H1 (cell line): ENCODE measurements at regions not wholly inside any gene's neighbourhood (a gene's known extent, or its start where the extent isn't known, plus 50 kb on each side); places are given as distances from the start of the nearest gene placed in this dataset.

Experiments used
- BRCA1 ChIP-seq: IDR thresholded peaks from 2 replicates; pipeline ENCODE4 v1.6.1; 2012; ENCODE audit warnings: low read depth, low read length, improper control_type of control experiment
- EZH2 ChIP-seq: fragments of 200-600 bp; sonication (generic); IDR thresholded peaks from 2 replicates; pipeline ENCODE4 v1.7.1; 2012; ENCODE audit warnings: low read depth, mild to moderate bottlenecking, moderate library complexity, low read length, inconsistent platforms; ENCODE audit not compliant: severe bottlenecking
- HDAC2 ChIP-seq, 2 experiments: fragments of 300-600 bp in 1 of 2; sonication (generic) in 1 of 2; IDR thresholded peaks; 2 replicates each; pipeline ENCODE4 v1.6.1; 2011 to 2012; ENCODE audit warnings: low read depth in 2 of 2, low read length in 2 of 2, mild to moderate bottlenecking in 2 of 2, moderate library complexity in 2 of 2, borderline replicate concordance in 1 of 2, inconsistent platforms in 1 of 2
- MAFK ChIP-seq: IDR thresholded peaks from 2 replicates; pipeline ENCODE4 v1.6.1; 2012; ENCODE audit warnings: low read depth, mild to moderate bottlenecking, improper control_type of control experiment, low read length
- NANOG ChIP-seq: IDR thresholded peaks from 2 replicates; pipeline ENCODE4 v1.6.1; 2011; ENCODE audit warnings: low read length, low read depth, mild to moderate bottlenecking, inconsistent platforms; ENCODE audit not compliant: insufficient read depth, poor library complexity, severe bottlenecking
- POLR2A ChIP-seq, 2 experiments: IDR thresholded peaks; 1 replicate in 1 of 2; 2 replicates in 1 of 2; pipeline ENCODE4 v1.6.1; 2011; ENCODE audit warnings: low read depth in 2 of 2, low read length in 2 of 2, mild to moderate bottlenecking in 2 of 2; ENCODE audit errors: control extremely low read depth in 1 of 2
- SAP30 ChIP-seq: fragments of 300-600 bp; sonication (generic); IDR thresholded peaks from 2 replicates; pipeline ENCODE4 v1.7.1; 2012; ENCODE audit warnings: low read length, moderate library complexity, mild to moderate bottlenecking, inconsistent platforms; ENCODE audit not compliant: insufficient read depth, insufficient replicate concordance
- SP4 ChIP-seq: IDR thresholded peaks from 2 replicates; pipeline ENCODE4 v1.6.1; 2012; ENCODE audit warnings: low read length, inconsistent platforms
- ZNF274 ChIP-seq: IDR thresholded peaks from 2 replicates; pipeline ENCODE4 v1.7.0; 2012; ENCODE audit warnings: low read length, borderline replicate concordance; ENCODE audit errors: extremely low read depth
- TF ChIP-seq, protein P1 (sequence below): fragments of 300-600 bp; sonication (generic); IDR thresholded peaks from 2 replicates; pipeline ENCODE4 v1.7.1; 2012; ENCODE audit warnings: low read length, moderate library complexity, mild to moderate bottlenecking, inconsistent platforms; ENCODE audit not compliant: insufficient replicate concordance
- TF ChIP-seq, protein P2 (sequence below): IDR thresholded peaks from 2 replicates; pipeline ENCODE4 v1.6.1; 2011; ENCODE audit warnings: low read length, improper control_type of control experiment

DNA sequence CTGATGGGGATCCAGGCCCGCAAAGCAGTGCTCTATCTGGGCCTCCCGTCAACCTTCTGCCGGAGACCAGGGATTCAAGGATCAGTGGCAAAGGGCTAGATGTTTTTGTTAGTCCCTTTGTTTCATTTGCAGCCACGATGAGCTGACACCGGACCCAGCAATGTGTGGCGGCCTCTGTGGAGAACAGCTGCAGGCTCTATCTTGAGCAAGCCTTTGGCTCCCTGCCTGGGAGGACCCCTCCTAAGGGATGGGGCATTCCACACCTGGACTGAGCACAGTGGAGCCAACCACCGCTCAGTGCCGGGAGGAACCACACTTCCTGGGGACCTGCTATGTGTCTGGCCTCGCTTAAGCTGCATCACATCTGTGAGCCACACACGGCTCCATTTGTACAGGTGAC lies 215.8 kb downstream of the RBFOX3 start (continued):
- TF ChIP-seq, protein P1, sequence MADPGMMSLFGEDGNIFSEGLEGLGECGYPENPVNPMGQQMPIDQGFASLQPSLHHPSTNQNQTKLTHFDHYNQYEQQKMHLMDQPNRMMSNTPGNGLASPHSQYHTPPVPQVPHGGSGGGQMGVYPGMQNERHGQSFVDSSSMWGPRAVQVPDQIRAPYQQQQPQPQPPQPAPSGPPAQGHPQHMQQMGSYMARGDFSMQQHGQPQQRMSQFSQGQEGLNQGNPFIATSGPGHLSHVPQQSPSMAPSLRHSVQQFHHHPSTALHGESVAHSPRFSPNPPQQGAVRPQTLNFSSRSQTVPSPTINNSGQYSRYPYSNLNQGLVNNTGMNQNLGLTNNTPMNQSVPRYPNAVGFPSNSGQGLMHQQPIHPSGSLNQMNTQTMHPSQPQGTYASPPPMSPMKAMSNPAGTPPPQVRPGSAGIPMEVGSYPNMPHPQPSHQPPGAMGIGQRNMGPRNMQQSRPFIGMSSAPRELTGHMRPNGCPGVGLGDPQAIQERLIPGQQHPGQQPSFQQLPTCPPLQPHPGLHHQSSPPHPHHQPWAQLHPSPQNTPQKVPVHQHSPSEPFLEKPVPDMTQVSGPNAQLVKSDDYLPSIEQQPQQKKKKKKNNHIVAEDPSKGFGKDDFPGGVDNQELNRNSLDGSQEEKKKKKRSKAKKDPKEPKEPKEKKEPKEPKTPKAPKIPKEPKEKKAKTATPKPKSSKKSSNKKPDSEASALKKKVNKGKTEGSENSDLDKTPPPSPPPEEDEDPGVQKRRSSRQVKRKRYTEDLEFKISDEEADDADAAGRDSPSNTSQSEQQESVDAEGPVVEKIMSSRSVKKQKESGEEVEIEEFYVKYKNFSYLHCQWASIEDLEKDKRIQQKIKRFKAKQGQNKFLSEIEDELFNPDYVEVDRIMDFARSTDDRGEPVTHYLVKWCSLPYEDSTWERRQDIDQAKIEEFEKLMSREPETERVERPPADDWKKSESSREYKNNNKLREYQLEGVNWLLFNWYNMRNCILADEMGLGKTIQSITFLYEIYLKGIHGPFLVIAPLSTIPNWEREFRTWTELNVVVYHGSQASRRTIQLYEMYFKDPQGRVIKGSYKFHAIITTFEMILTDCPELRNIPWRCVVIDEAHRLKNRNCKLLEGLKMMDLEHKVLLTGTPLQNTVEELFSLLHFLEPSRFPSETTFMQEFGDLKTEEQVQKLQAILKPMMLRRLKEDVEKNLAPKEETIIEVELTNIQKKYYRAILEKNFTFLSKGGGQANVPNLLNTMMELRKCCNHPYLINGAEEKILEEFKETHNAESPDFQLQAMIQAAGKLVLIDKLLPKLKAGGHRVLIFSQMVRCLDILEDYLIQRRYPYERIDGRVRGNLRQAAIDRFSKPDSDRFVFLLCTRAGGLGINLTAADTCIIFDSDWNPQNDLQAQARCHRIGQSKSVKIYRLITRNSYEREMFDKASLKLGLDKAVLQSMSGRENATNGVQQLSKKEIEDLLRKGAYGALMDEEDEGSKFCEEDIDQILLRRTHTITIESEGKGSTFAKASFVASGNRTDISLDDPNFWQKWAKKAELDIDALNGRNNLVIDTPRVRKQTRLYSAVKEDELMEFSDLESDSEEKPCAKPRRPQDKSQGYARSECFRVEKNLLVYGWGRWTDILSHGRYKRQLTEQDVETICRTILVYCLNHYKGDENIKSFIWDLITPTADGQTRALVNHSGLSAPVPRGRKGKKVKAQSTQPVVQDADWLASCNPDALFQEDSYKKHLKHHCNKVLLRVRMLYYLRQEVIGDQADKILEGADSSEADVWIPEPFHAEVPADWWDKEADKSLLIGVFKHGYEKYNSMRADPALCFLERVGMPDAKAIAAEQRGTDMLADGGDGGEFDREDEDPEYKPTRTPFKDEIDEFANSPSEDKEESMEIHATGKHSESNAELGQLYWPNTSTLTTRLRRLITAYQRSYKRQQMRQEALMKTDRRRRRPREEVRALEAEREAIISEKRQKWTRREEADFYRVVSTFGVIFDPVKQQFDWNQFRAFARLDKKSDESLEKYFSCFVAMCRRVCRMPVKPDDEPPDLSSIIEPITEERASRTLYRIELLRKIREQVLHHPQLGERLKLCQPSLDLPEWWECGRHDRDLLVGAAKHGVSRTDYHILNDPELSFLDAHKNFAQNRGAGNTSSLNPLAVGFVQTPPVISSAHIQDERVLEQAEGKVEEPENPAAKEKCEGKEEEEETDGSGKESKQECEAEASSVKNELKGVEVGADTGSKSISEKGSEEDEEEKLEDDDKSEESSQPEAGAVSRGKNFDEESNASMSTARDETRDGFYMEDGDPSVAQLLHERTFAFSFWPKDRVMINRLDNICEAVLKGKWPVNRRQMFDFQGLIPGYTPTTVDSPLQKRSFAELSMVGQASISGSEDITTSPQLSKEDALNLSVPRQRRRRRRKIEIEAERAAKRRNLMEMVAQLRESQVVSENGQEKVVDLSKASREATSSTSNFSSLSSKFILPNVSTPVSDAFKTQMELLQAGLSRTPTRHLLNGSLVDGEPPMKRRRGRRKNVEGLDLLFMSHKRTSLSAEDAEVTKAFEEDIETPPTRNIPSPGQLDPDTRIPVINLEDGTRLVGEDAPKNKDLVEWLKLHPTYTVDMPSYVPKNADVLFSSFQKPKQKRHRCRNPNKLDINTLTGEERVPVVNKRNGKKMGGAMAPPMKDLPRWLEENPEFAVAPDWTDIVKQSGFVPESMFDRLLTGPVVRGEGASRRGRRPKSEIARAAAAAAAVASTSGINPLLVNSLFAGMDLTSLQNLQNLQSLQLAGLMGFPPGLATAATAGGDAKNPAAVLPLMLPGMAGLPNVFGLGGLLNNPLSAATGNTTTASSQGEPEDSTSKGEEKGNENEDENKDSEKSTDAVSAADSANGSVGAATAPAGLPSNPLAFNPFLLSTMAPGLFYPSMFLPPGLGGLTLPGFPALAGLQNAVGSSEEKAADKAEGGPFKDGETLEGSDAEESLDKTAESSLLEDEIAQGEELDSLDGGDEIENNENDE: no peak
- TF ChIP-seq SAP30 (no peak), ZNF274 (no peak), EZH2 (no peak), POLR2A (IDR thresholded peaks at IDR 0.05; ENCODE audit: control extremely low read depth in 1 of 2, low read depth in 2 of 2, low read length in 2 of 2) (no peak), BRCA1 (no peak), MAFK (no peak), HDAC2 (IDR thresholded peaks at IDR 0.05; ENCODE audit: borderline replicate concordance in 1 of 2, low read depth in 2 of 2, low read length in 2 of 2) (no peak), SP4 (no peak), NANOG (no peak)
- TF ChIP-seq, protein P2, sequence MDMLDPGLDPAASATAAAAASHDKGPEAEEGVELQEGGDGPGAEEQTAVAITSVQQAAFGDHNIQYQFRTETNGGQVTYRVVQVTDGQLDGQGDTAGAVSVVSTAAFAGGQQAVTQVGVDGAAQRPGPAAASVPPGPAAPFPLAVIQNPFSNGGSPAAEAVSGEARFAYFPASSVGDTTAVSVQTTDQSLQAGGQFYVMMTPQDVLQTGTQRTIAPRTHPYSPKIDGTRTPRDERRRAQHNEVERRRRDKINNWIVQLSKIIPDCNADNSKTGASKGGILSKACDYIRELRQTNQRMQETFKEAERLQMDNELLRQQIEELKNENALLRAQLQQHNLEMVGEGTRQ: no peak
